ENCODE measurements at regions not wholly inside any gene's neighbourhood (a gene's known extent, or its start where the extent isn't known, plus 50 kb on each side); places are given as distances from the start of the nearest gene placed in this dataset.

GRCh38 chr2:220159738-220160137, 532.3 kb downstream of the SLC4A3 start:
- TF ChIP-seq CTCF (IDR thresholded peaks at IDR 0.05): no peak
- no peak for TF ChIP-seq POLR2A (IDR thresholded peaks at IDR 0.05)
